K562 (cell line): ENCODE measurements at regions not wholly inside any gene's neighbourhood (a gene's known extent, or its start where the extent isn't known, plus 50 kb on each side); places are given as distances from the start of the nearest gene placed in this dataset.

ENCODE experiments used
- ATAC-seq: fragments of 200-7000 bp; cut with Tn5 transposase; 3 replicates; pipeline ENCODE4 v1.9.1; 2020; ENCODE audit warnings: moderate library complexity
- BruUV-seq: library from RNA; stranded (reverse); fragments of 400-500 nt; replicated peaks from 2 replicates; lab custom pipeline; 2021; lab: Mats Ljungman, UMichigan
- CTCF ChIA-PET: fragments of 300-600 bp; formaldehyde crosslinking; extraction: SDS; loops from one replicate; lab custom pipeline; 2021; ENCODE audit warnings: low intra/inter-chr PET ratio; lab: Yijun Ruan, JAX
- POLR2A ChIA-PET: fragments of 300-600, 350-650 bp; sonication (Branson Sonifier 250); formaldehyde crosslinking; extraction: SDS; loops from one replicate; lab custom pipeline; 2021; ENCODE audit warnings: antibody characterized with exemption, inconsistent platforms; lab: Yijun Ruan, JAX
- DNase-seq, 4 experiments: peaks; one replicate each; pipeline versions ENCODE4 v3.0.0 to v3.0.0-alpha.2; 2011 to 2018; ENCODE audit warnings: low spot score in 3 of 4, mixed read lengths in 3 of 4; ENCODE audit errors: extremely low read depth in 1 of 4
- FAIRE-seq: peaks from 2 replicates; lab custom pipeline; 2011; peaks lifted over from hg19 to GRCh38; lab: Jason Lieb, UNC
- H2AFZ ChIP-seq: 2 replicates; pipeline ENCODE4 v1.6.0; 2011; ENCODE audit warnings: low read depth, low read length, control low read depth, inconsistent platforms
- H3K27ac ChIP-seq: fragments of 200-600 bp; 3 replicates; pipeline ENCODE4 v1.8.0; 2011; ENCODE audit warnings: low read depth, mild to moderate bottlenecking, control low read depth, inconsistent platforms, low read length, moderate library complexity, mixed read lengths; ENCODE audit errors: extremely low read depth
- H3K27me3 ChIP-seq, 2 experiments: fragments of 300-600 bp in 1 of 2; 2 replicates in 1 of 2; 3 replicates in 1 of 2; pipeline versions ENCODE4 v1.6.0 to v1.8.0; 2011; ENCODE audit warnings: inconsistent platforms in 2 of 2, low read length in 2 of 2, mild to moderate bottlenecking in 1 of 2, mixed read lengths in 1 of 2, moderate library complexity in 1 of 2; ENCODE audit not compliant: control insufficient read depth in 2 of 2, insufficient read depth in 2 of 2
- H3K36me3 ChIP-seq: fragments of 300-600 bp; 3 replicates; pipeline ENCODE4 v1.8.0; 2011; ENCODE audit warnings: mild to moderate bottlenecking, low read length, inconsistent platforms; ENCODE audit not compliant: control insufficient read depth, insufficient read depth
- H3K4me1 ChIP-seq, 2 experiments: fragments of 200-600 bp in 1 of 2; replicated peaks in 1 of 2; 2 replicates in 1 of 2; 3 replicates in 1 of 2; pipeline versions ENCODE4 v1.5.1 to v1.8.0; 2011; ENCODE audit warnings: inconsistent platforms in 2 of 2, low read length in 2 of 2, mild to moderate bottlenecking in 1 of 2, mixed read lengths in 1 of 2, moderate library complexity in 1 of 2; ENCODE audit not compliant: control insufficient read depth in 2 of 2, insufficient read depth in 2 of 2
- H3K4me2 ChIP-seq: 2 replicates; pipeline ENCODE4 v1.6.1; 2011; ENCODE audit warnings: low read length, control low read depth, inconsistent platforms, mixed read lengths; ENCODE audit not compliant: insufficient read depth
- H3K4me3 ChIP-seq: fragments of 200-600 bp; sonication (generic), shearing (Covaris generic); 2 replicates; pipeline ENCODE4 v1.5.1; 2016; ENCODE audit warnings: control low read depth, inconsistent platforms
- H3K79me2 ChIP-seq: fragments of 200-600 bp; 3 replicates; pipeline ENCODE4 v1.8.0; 2011; ENCODE audit warnings: low read length, inconsistent platforms; ENCODE audit not compliant: control insufficient read depth, insufficient read depth
- H3K9ac ChIP-seq, 2 experiments: 2 replicates each; pipeline versions ENCODE4 v1.6.0 to v1.6.1; 2011; ENCODE audit warnings: low read depth in 2 of 2, low read length in 2 of 2, control low read depth in 1 of 2, inconsistent platforms in 1 of 2, mild to moderate bottlenecking in 1 of 2, mixed read lengths in 1 of 2; ENCODE audit not compliant: insufficient read depth in 1 of 2
- H3K9me1 ChIP-seq: one replicate; pipeline ENCODE4 v1.6.0; 2011; ENCODE audit warnings: inconsistent platforms, mild to moderate bottlenecking, low read length, moderate library complexity; ENCODE audit not compliant: control insufficient read depth, insufficient read depth
- H3K9me3 ChIP-seq: replicated peaks from 2 replicates; pipeline ENCODE4 v1.5.1; 2011; ENCODE audit warnings: low read depth, low read length, inconsistent platforms; ENCODE audit not compliant: control insufficient read depth, insufficient read depth
- H4K20me1 ChIP-seq: replicated peaks from 2 replicates; pipeline ENCODE4 v1.6.1; 2011; ENCODE audit warnings: low read length, inconsistent platforms, mixed read lengths; ENCODE audit not compliant: control insufficient read depth, insufficient read depth
- ARNT ChIP-seq, 2 experiments: fragments of 450-650 bp; IDR thresholded peaks; 2 replicates each; pipeline ENCODE4 v1.6.1; 2016; ENCODE audit warnings: mild to moderate bottlenecking in 1 of 2
- ASH1L ChIP-seq: fragments of 450-650 bp; IDR thresholded peaks from 2 replicates; pipeline ENCODE4 v1.6.1; 2018; ENCODE audit warnings: borderline replicate concordance, mild to moderate bottlenecking, low read depth; ENCODE audit not compliant: partially characterized antibody
- CCNT2 ChIP-seq: IDR thresholded peaks from 2 replicates; pipeline ENCODE4 v1.6.1; 2011; ENCODE audit warnings: borderline replicate concordance, low read depth, mild to moderate bottlenecking, moderate library complexity, mixed read lengths, low read length; ENCODE audit not compliant: insufficient read length; ENCODE audit errors: extremely low read depth
- EHMT2 ChIP-seq: fragments of 450-650 bp; IDR thresholded peaks from 2 replicates; pipeline ENCODE4 v1.6.1; 2018; ENCODE audit warnings: antibody characterized with exemption
- FOS ChIP-seq: IDR thresholded peaks from 3 replicates; pipeline ENCODE4 v1.6.1; 2011; ENCODE audit not compliant: insufficient read length; ENCODE audit errors: extremely low read depth
- FOXK1 ChIP-seq: sonication (generic); formaldehyde crosslinking; IDR thresholded peaks from 2 replicates; pipeline ENCODE4 v1.8.0; 2022; ENCODE audit warnings: missing genetic modification reagents, mild to moderate bottlenecking, borderline replicate concordance
- MAZ ChIP-seq, 2 experiments: fragments of 450-650 bp in 1 of 2; sonication (generic) in 1 of 2; formaldehyde crosslinking; IDR thresholded peaks in 1 of 2; conservative IDR thresholded peaks in 1 of 2; 2 replicates each; pipeline versions ENCODE4 v1.4.0 to v1.5.0; 2020; ENCODE audit warnings: mild to moderate bottlenecking in 1 of 2, missing genetic modification reagents in 1 of 2
- TAF1 ChIP-seq: IDR thresholded peaks from 2 replicates; pipeline ENCODE4 v1.6.1; 2011; ENCODE audit warnings: mild to moderate bottlenecking, low read length, moderate library complexity; ENCODE audit not compliant: insufficient read depth, control insufficient read depth, severe bottlenecking; ENCODE audit errors: extremely low read depth
- TRIM24 ChIP-seq, 2 experiments: fragments of 450-650 bp; IDR thresholded peaks; 2 replicates each; pipeline ENCODE4 v1.6.1; 2016
- ZNF124 ChIP-seq: sonication (generic); formaldehyde crosslinking; IDR thresholded peaks from 2 replicates; pipeline ENCODE4 v1.8.1; 2022; ENCODE audit warnings: missing genetic modification reagents
- WGBS: fragments of 100-300 bp; shearing (Covaris generic); methylation state at CpG from one replicate; pipeline ENCODE4 v1.1.6; 2016; ENCODE audit warnings: low coverage, mixed read lengths; ENCODE audit not compliant: insufficient coverage; ENCODE audit errors: missing lambda C conversion rate; 5-methylcytosine and 5-hydroxymethylcytosine counted together
- in situ Hi-C: fragments of 300-500 bp; cut with MboI; formaldehyde crosslinking; loops from 4 replicates; pipeline ENCODE4 v1.15.0; 2018; ENCODE audit warnings: inconsistent platforms, mixed read lengths
- intact Hi-C: fragments of 100-400 bp; cut with micrococcal nuclease; formaldehyde crosslinking; loops from 2 replicates; pipeline ENCODE4 v1.14.2; 2022
- TF ChIP-seq, protein P1 (sequence below): sonication (generic); formaldehyde crosslinking; IDR thresholded peaks from 2 replicates; pipeline ENCODE4 v1.8.1; 2022; ENCODE audit warnings: missing genetic modification reagents
- TF ChIP-seq, protein P2 (sequence below): fragments of 450-650 bp; IDR thresholded peaks from 2 replicates; pipeline ENCODE4 v1.6.1; 2016; ENCODE audit warnings: missing biosample characterization, missing genetic modification characterization

- H3K9me1 ChIP-seq, result no peaks in the 10 kb centered on the region
- ChIA-PET CTCF (no interaction called here), POLR2A (no interaction called here)
- no peak for TF ChIP-seq EHMT2
- intact Hi-C loops (no loop called here), in situ Hi-C loops (no loop called here)
- FAIRE-seq (no peak), DNase-seq (no peak), ATAC-seq (no peak)
- no peaks in the 10 kb centered on the region for H3K27me3 ChIP-seq
- H3K36me3 ChIP-seq, result no peaks in the 10 kb centered on the region
- no peak overlapping the region for H3K27ac ChIP-seq
- no peak overlapping the region for H3K4me2 ChIP-seq
- no peaks in the 10 kb centered on the region for H3K4me1 ChIP-seq
- BruUV-seq, result no TSS peak
- no peak overlapping the region for H3K9ac ChIP-seq
- no peak overlapping the region for H3K4me3 ChIP-seq
- no peaks in the 10 kb centered on the region for H3K9me3 ChIP-seq
- 0% methylated on average over 3 of the region's 3 CpGs for WGBS
- H3K79me2 ChIP-seq, result no peaks in the 10 kb centered on the region
- no peak overlapping the region for H2AFZ ChIP-seq
- H4K20me1 ChIP-seq, result no peaks in the 10 kb centered on the region
Measured at GRCh38 chr6:94478133-94479005, 1059.0 kb upstream of the EPHA7 start.

GRCh38 chr6:94468830-94469229 lies 1049.5 kb upstream of the EPHA7 start:
- BruUV-seq, result no TSS peak
- Histone ChIP-seq H3K9me1 (no peaks in the 10 kb centered on the region), H3K36me3 (no peaks in the 10 kb centered on the region), H3K79me2 (no peaks in the 10 kb centered on the region), H3K4me2 (no peak overlapping the region), H3K27me3 (no peaks in the 10 kb centered on the region)
- POLR2A ChIA-PET, result no interaction called here
- TF ChIP-seq FOS (no peak), MAZ (CRISPR knock-in tag; conservative IDR thresholded peaks at IDR 0.05 in 1 of 2, IDR thresholded peaks at IDR 0.05 in 1 of 2) (no peak), CCNT2 (no peak), ZNF124 (CRISPR knock-in tag) (no peak), TAF1 (no peak), EHMT2 (no peak), ARNT (IDR thresholded peaks at IDR 0.05) (no peak), TRIM24 (IDR thresholded peaks at IDR 0.05) (no peak), FOXK1 (no peak), ASH1L (no peak)
- TF ChIP-seq, protein P1, sequence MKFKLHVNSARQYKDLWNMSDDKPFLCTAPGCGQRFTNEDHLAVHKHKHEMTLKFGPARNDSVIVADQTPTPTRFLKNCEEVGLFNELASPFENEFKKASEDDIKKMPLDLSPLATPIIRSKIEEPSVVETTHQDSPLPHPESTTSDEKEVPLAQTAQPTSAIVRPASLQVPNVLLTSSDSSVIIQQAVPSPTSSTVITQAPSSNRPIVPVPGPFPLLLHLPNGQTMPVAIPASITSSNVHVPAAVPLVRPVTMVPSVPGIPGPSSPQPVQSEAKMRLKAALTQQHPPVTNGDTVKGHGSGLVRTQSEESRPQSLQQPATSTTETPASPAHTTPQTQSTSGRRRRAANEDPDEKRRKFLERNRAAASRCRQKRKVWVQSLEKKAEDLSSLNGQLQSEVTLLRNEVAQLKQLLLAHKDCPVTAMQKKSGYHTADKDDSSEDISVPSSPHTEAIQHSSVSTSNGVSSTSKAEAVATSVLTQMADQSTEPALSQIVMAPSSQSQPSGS (CRISPR knock-in tag), result no peak
- TF ChIP-seq, protein P2, sequence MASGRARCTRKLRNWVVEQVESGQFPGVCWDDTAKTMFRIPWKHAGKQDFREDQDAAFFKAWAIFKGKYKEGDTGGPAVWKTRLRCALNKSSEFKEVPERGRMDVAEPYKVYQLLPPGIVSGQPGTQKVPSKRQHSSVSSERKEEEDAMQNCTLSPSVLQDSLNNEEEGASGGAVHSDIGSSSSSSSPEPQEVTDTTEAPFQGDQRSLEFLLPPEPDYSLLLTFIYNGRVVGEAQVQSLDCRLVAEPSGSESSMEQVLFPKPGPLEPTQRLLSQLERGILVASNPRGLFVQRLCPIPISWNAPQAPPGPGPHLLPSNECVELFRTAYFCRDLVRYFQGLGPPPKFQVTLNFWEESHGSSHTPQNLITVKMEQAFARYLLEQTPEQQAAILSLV, result no peak
- TF ChIP-seq, all 486 proteins: peak for 0
- Histone ChIP-seq H3K9me3 (no peaks in the 10 kb centered on the region), H3K4me1 (no peaks in the 10 kb centered on the region), H3K4me3 (no peak overlapping the region), H3K27ac (no peak overlapping the region), H4K20me1 (no peaks in the 10 kb centered on the region), H2AFZ (no peak overlapping the region), H3K9ac (no peak overlapping the region)
- no peak for FAIRE-seq
- no peak for DNase-seq
- in situ Hi-C loops, result no loop called here
- no peak for ATAC-seq
- intact Hi-C loops, result no loop called here
- CTCF ChIA-PET, result no interaction called here
